CD14-positive monocyte (primary cell): ENCODE measurements at regions not wholly inside any gene's neighbourhood (a gene's known extent, or its start where the extent isn't known, plus 50 kb on each side); places are given as distances from the start of the nearest gene placed in this dataset.

Experiments
- DNase-seq, 3 donors: peaks; one replicate each; pipeline ENCODE4 v3.0.0-alpha.2; 2011 to 2022
- H2AFZ ChIP-seq: 2 replicates; pipeline ENCODE4 v1.6.0; 2012; ENCODE audit warnings: mild to moderate bottlenecking, low read depth, low read length, inconsistent platforms; ENCODE audit not compliant: insufficient read depth, poor library complexity, severe bottlenecking
- H3K27ac ChIP-seq, 2 donors: 1 replicate in 1 of 2; 2 replicates in 1 of 2; pipeline ENCODE4 v1.5.1; 2012 to 2013; ENCODE audit warnings: low read length in 2 of 2, control low read depth in 1 of 2, inconsistent platforms in 1 of 2, low read depth in 1 of 2, mild to moderate bottlenecking in 1 of 2
- H3K27me3 ChIP-seq, 2 donors: one replicate each; pipeline versions ENCODE4 v1.6.0 to v1.6.1; 2011 to 2013; ENCODE audit warnings: low read length in 2 of 2; ENCODE audit not compliant: control insufficient read depth in 2 of 2, insufficient read depth in 2 of 2
- H3K36me3 ChIP-seq, 2 donors: replicated peaks in 1 of 2; 1 replicate in 1 of 2; 2 replicates in 1 of 2; pipeline versions ENCODE4 v1.5.1 to v1.6.1; 2012 to 2013; ENCODE audit warnings: low read length in 2 of 2, control low read depth in 1 of 2, inconsistent platforms in 1 of 2, mild to moderate bottlenecking in 1 of 2; ENCODE audit not compliant: insufficient read depth in 2 of 2, control insufficient read depth in 1 of 2
- H3K4me1 ChIP-seq, 2 donors: 1 replicate in 1 of 2; 2 replicates in 1 of 2; pipeline versions ENCODE4 v1.5.1 to v1.6.1; 2012 to 2013; ENCODE audit warnings: low read length in 2 of 2, control low read depth in 1 of 2, inconsistent platforms in 1 of 2, mild to moderate bottlenecking in 1 of 2, moderate library complexity in 1 of 2; ENCODE audit not compliant: insufficient read depth in 2 of 2, control insufficient read depth in 1 of 2
- H3K4me2 ChIP-seq: replicated peaks from 2 replicates; pipeline ENCODE3; 2012; ENCODE audit warnings: low read length, moderate library complexity, mild to moderate bottlenecking; ENCODE audit not compliant: poor library complexity, severe bottlenecking; ENCODE audit errors: extremely low read depth
- H3K4me3 ChIP-seq, 3 experiments: fragments of 200-600 bp in 1 of 3; sonication (generic) in 1 of 3; replicated peaks in 1 of 3; 1 replicate in 2 of 3; 2 replicates in 1 of 3; pipeline ENCODE4 v1.5.1; 2011 to 2013; ENCODE audit warnings: low read length in 3 of 3, mild to moderate bottlenecking in 3 of 3, control low read depth in 2 of 3, low read depth in 2 of 3, inconsistent platforms in 1 of 3, moderate library complexity in 1 of 3
- H3K79me2 ChIP-seq: 2 replicates; pipeline ENCODE4 v1.6.0; 2012; ENCODE audit warnings: mild to moderate bottlenecking, control low read depth, inconsistent platforms, low read length, moderate library complexity; ENCODE audit not compliant: insufficient read depth
- H3K9ac ChIP-seq: 2 replicates; pipeline ENCODE4 v1.6.0; 2017; ENCODE audit warnings: low read length, mild to moderate bottlenecking; ENCODE audit not compliant: insufficient read depth, poor library complexity, severe bottlenecking
- H3K9me3 ChIP-seq, 2 donors: replicated peaks in 1 of 2; 1 replicate in 1 of 2; 2 replicates in 1 of 2; pipeline versions ENCODE4 v1.5.1 to v1.6.1; 2012 to 2013; ENCODE audit warnings: low read length in 2 of 2, control low read depth in 1 of 2; ENCODE audit not compliant: control insufficient read depth in 1 of 2, insufficient read depth in 1 of 2
- H4K20me1 ChIP-seq: 2 replicates; pipeline ENCODE4 v1.6.0; 2012; ENCODE audit warnings: mild to moderate bottlenecking, low read length, control low read depth, moderate library complexity; ENCODE audit not compliant: insufficient read depth
- H3K27ac Mint-ChIP-seq, 7 donors: one replicate each; pipeline ENCODE4 v1.8.0; 2020; ENCODE audit warnings: mild to moderate bottlenecking in 7 of 7, mixed read lengths in 7 of 7, moderate library complexity in 6 of 7, inconsistent platforms in 2 of 7
- H3K27me3 Mint-ChIP-seq, 3 donors: one replicate each; pipeline ENCODE4 v1.8.0; 2021 to 2022; ENCODE audit warnings: low read depth in 3 of 3, mild to moderate bottlenecking in 3 of 3, mixed read lengths in 3 of 3, moderate library complexity in 3 of 3, inconsistent platforms in 1 of 3
- H3K36me3 Mint-ChIP-seq, 2 donors: one replicate each; pipeline ENCODE4 v1.8.0; 2020; ENCODE audit warnings: mixed read lengths in 2 of 2, inconsistent platforms in 1 of 2, mild to moderate bottlenecking in 1 of 2
- H3K4me1 Mint-ChIP-seq: one replicate; pipeline ENCODE4 v1.8.0; 2020; ENCODE audit warnings: mild to moderate bottlenecking, mixed read lengths
- H3K4me3 Mint-ChIP-seq, 2 donors: one replicate each; pipeline ENCODE4 v1.8.0; 2020; ENCODE audit warnings: mild to moderate bottlenecking in 2 of 2, mixed read lengths in 2 of 2, moderate library complexity in 1 of 2
- H3K9me3 Mint-ChIP-seq, 7 donors: one replicate each; pipeline ENCODE4 v1.8.0; 2020 to 2022; ENCODE audit warnings: mixed read lengths in 7 of 7, mild to moderate bottlenecking in 6 of 7, moderate library complexity in 6 of 7, inconsistent platforms in 2 of 7
- WGBS: methylation state at CpG from one replicate; pipeline ENCODE4 v1.1.5; 2013; ENCODE audit warnings: missing lambda C conversion rate; ENCODE audit not compliant: insufficient coverage; 5-methylcytosine and 5-hydroxymethylcytosine counted together
- intact Hi-C, 2 donors: fragments of 100-400 bp; cut with micrococcal nuclease; formaldehyde crosslinking; loops; one replicate each; pipeline versions ENCODE4 v1.15.0 to v1.15.1; 2023
- TF ChIP-seq, protein P1 (sequence below): fragments of 200-600 bp; IDR thresholded peaks from one replicate; pipeline ENCODE4 v1.8.0; 2022; ENCODE audit warnings: antibody characterized with exemption, mild to moderate bottlenecking

DNA sequence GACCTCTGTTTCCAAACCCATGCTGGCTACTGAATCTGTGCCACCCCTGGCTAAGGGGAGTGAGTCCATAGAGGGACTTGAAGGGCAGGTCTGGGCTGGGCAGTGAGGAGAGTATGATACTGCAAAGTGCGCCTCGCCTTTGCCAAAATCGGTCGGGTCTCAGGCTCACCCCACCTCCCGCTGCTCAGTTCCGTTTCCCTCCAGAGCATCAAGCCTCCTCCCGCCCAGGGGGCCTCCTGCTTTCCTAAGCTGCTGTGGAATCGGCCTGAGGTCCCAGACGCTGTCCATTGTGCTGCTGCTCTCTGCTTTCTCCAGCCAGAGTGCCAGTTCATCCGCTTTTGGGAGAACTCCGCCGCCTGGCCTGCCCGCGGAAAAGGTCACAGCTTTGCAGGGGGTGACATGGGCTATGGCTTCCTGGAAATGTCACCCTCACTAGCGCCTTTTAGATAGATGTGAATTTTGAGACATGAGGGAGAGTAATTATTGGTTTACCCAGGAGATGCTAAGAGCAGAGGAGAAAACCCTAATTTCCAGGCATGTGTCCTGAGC, 1418.4 kb downstream of the UQCRFS1 start:
- TF ChIP-seq, protein P1, sequence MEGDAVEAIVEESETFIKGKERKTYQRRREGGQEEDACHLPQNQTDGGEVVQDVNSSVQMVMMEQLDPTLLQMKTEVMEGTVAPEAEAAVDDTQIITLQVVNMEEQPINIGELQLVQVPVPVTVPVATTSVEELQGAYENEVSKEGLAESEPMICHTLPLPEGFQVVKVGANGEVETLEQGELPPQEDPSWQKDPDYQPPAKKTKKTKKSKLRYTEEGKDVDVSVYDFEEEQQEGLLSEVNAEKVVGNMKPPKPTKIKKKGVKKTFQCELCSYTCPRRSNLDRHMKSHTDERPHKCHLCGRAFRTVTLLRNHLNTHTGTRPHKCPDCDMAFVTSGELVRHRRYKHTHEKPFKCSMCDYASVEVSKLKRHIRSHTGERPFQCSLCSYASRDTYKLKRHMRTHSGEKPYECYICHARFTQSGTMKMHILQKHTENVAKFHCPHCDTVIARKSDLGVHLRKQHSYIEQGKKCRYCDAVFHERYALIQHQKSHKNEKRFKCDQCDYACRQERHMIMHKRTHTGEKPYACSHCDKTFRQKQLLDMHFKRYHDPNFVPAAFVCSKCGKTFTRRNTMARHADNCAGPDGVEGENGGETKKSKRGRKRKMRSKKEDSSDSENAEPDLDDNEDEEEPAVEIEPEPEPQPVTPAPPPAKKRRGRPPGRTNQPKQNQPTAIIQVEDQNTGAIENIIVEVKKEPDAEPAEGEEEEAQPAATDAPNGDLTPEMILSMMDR, result no peak
- Histone ChIP-seq H3K4me2 (peak overlapping the region; percentile 96), H3K36me3 (peaks cover 9 to 12% of the 10 kb centered on the region in 2 donors), H2AFZ (peak overlapping the region; percentile 92), H3K9ac (peak overlapping the region; percentile 81), H3K27ac (peak overlapping the region; percentile 82 to 93), H3K4me3 (peak overlapping the region; percentile 70 to 94 (median 71)), H3K79me2 (peaks cover 68% of the 10 kb centered on the region), H3K9me3 (no peaks in the 10 kb centered on the region), H3K27me3 (no peaks in the 10 kb centered on the region), H4K20me1 (peaks cover 19% of the 10 kb centered on the region), H3K4me1 (peaks cover 24 to 35% of the 10 kb centered on the region in 2 donors)
- H3K4me1 Mint-ChIP-seq, result peaks cover 29% of the 10 kb centered on the region
- intact Hi-C loops, result loop anchor here in 1 of 2 donors (10.0 kb wide), 1 partner anchor 1810 kb away; the partner anchor contains the start of gene POP4
- 14% methylated on average over 11 of the region's 15 CpGs for WGBS
- peak overlapping the region; percentile 88 to 95 (median 92) for H3K27ac Mint-ChIP-seq
- peaks cover 0 to 5% (median 0%) of the 10 kb centered on the region in 7 donors for H3K9me3 Mint-ChIP-seq
- no peak for DNase-seq
- H3K36me3 Mint-ChIP-seq, result peaks cover 13 to 27% of the 10 kb centered on the region in 2 donors
- H3K4me3 Mint-ChIP-seq, result peak overlapping the region; percentile 94 to 99
- peaks cover 0 to 3% (median 0%) of the 10 kb centered on the region in 3 donors for H3K27me3 Mint-ChIP-seq

DNA sequence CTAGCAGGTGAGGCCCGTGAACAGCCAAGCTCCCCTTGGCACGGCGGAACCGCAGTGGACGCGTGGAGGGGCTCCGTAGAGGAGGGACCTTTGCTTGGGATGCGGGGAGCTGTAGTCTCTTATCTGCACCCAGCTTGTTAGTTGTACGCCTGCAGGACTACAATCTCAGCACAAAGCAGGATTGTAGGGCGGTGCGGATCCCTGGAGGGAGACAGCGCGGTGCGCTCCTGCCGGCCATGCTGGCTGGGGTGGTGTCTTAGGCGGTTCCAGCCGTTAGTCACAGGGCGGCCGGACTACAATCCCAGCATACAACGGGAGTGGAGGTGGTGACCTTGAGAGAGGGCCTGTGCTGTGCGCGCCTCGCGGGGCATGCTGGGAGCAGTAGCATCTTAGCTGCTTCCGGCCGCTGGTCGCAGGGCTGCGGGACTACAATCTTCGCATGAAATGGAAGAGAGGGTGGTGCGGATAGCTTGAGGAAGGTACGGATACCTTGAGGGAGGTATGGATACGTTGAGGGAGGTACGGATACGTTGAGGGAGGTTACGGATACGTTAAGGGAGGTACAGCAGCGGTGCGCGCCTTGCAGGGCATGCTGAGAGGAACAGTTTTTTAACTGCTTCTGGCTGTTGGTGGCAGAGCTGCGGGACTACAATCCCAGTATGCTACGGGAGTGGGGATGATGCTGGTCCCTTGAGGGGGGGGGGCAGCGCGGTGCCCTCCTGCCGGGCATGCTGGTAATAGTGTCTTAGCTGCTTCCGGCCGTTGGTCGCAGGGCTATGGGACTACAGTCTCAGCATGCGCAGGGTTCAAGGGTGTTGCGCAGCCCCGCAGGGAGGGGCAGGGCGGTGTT, 1419.1 kb downstream of the UQCRFS1 start:
- H3K4me3 Mint-ChIP-seq, result peak overlapping the region; percentile 94 to 99
- DNase-seq, result peak; percentile 84 to 89 (median 86)
- peak overlapping the region; percentile 82 to 93 for H3K27ac ChIP-seq
- intact Hi-C loops, result loop anchor here (2.0 to 10.0 kb wide), 2 partner anchors 17 to 1811 kb away; partner anchors contain the start of gene POP4 (in 1 of the 2)
- H3K4me1 ChIP-seq, result peaks cover 24 to 35% of the 10 kb centered on the region in 2 donors
- H3K27me3 Mint-ChIP-seq, result peaks cover 0 to 3% (median 0%) of the 10 kb centered on the region in 3 donors
- peak overlapping the region; percentile 88 to 95 (median 92) for H3K27ac Mint-ChIP-seq
- peak overlapping the region; percentile 81 for H3K9ac ChIP-seq
- H3K4me2 ChIP-seq, result peak overlapping the region; percentile 96
- under 1% methylated on average over 48 of the region's 51 CpGs for WGBS
- TF ChIP-seq, protein P1, result no peak
- peaks cover 8 to 21% of the 10 kb centered on the region in 2 donors for H3K36me3 Mint-ChIP-seq
- H3K4me1 Mint-ChIP-seq, result peaks cover 29% of the 10 kb centered on the region
- peaks cover 19% of the 10 kb centered on the region for H4K20me1 ChIP-seq
- H2AFZ ChIP-seq, result peak overlapping the region; percentile 92
- H3K9me3 ChIP-seq, result no peaks in the 10 kb centered on the region
- H3K36me3 ChIP-seq, result peaks cover 7 to 12% of the 10 kb centered on the region in 2 donors
- H3K4me3 ChIP-seq, result peak overlapping the region; percentile 70 to 94 (median 71)
- H3K9me3 Mint-ChIP-seq, result peaks cover 0 to 5% (median 0%) of the 10 kb centered on the region in 7 donors
- H3K79me2 ChIP-seq, result peaks cover 65% of the 10 kb centered on the region
- H3K27me3 ChIP-seq, result no peaks in the 10 kb centered on the region
